Naive thymus-derived CD8-positive, alpha-beta T cell (primary cell): ENCODE measurements at regions not wholly inside any gene's neighbourhood (a gene's known extent, or its start where the extent isn't known, plus 50 kb on each side); places are given as distances from the start of the nearest gene placed in this dataset.

Source experiments
- ATAC-seq, 2 donors: fragments of 150-1000 bp; cut with Tn5 transposase in 1 of 2; sonication (Bioruptor Pico), chemical (Tn5 transposase) in 1 of 2; 1 replicate in 1 of 2; 2 replicates in 1 of 2; pipeline ENCODE4 v1.10.0; 2021; ENCODE audit warnings: mild to moderate bottlenecking in 2 of 2, moderate library complexity in 2 of 2
- POLR2A ChIA-PET: fragments of 350-600 bp; sonication (Branson Sonifier 250); formaldehyde crosslinking; loops from one replicate; lab custom pipeline; 2021; ENCODE audit warnings: antibody characterized with exemption; lab: Charles Lee
- DNase-seq, 10 donors: peaks; one replicate each; pipeline versions ENCODE4 v3.0.0 to v3.0.0-alpha.2; 2020 to 2022
- H3K27ac Mint-ChIP-seq, 10 donors: one replicate each; pipeline ENCODE4 v1.8.0; 2020 to 2022; ENCODE audit warnings: mild to moderate bottlenecking in 10 of 10, mixed read lengths in 10 of 10, moderate library complexity in 4 of 10, inconsistent platforms in 1 of 10
- H3K27me3 Mint-ChIP-seq, 5 donors: one replicate each; pipeline ENCODE4 v1.8.0; 2021 to 2022; ENCODE audit warnings: mixed read lengths in 5 of 5
- H3K36me3 Mint-ChIP-seq, 3 donors: one replicate each; pipeline ENCODE4 v1.8.0; 2020 to 2022; ENCODE audit warnings: mixed read lengths in 3 of 3, mild to moderate bottlenecking in 2 of 3, inconsistent platforms in 1 of 3
- H3K4me1 Mint-ChIP-seq, 4 donors: one replicate each; pipeline ENCODE4 v1.8.0; 2021 to 2022; ENCODE audit warnings: mixed read lengths in 4 of 4
- H3K4me3 Mint-ChIP-seq, 10 donors: one replicate each; pipeline ENCODE4 v1.8.0; 2020 to 2022; ENCODE audit warnings: mild to moderate bottlenecking in 10 of 10, mixed read lengths in 10 of 10, moderate library complexity in 6 of 10, inconsistent platforms in 1 of 10
- H3K9me3 Mint-ChIP-seq, 9 donors: one replicate each; pipeline ENCODE4 v1.8.0; 2020 to 2022; ENCODE audit warnings: mixed read lengths in 9 of 9, mild to moderate bottlenecking in 3 of 9, inconsistent platforms in 1 of 9, moderate library complexity in 1 of 9

GRCh38 chr2:215705771-215706361 is 270.0 kb upstream of the FN1 start:
- Mint-ChIP-seq H3K4me1 (no peaks in the 10 kb centered on the region), H3K27ac (no peak overlapping the region), H3K9me3 (no peaks in the 10 kb centered on the region), H3K27me3 (peaks cover 0 to 1% (median 0%) of the 10 kb centered on the region in 5 donors), H3K4me3 (no peak overlapping the region), H3K36me3 (no peaks in the 10 kb centered on the region)
- no peak for ATAC-seq
- POLR2A ChIA-PET, result no interaction called here
- no peak for DNase-seq

GRCh38 chr2:215705281-215705680 is 269.4 kb upstream of the FN1 start:
- POLR2A ChIA-PET, result no interaction called here
- H3K4me1 Mint-ChIP-seq, result no peaks in the 10 kb centered on the region
- no peak for DNase-seq
- H3K27ac Mint-ChIP-seq, result no peak overlapping the region
- ATAC-seq, result no peak
- no peaks in the 10 kb centered on the region for H3K9me3 Mint-ChIP-seq
- no peaks in the 10 kb centered on the region for H3K36me3 Mint-ChIP-seq
- no peak overlapping the region for H3K4me3 Mint-ChIP-seq
- peaks cover 0 to 1% (median 0%) of the 10 kb centered on the region in 5 donors for H3K27me3 Mint-ChIP-seq

GRCh38 chr2:215702116-215702902 is 266.4 kb upstream of the FN1 start:
- Mint-ChIP-seq H3K4me3 (no peak overlapping the region), H3K36me3 (no peaks in the 10 kb centered on the region), H3K9me3 (peaks cover 0 to 16% (median 4%) of the 10 kb centered on the region in 9 donors), H3K27me3 (peaks cover 0 to 3% (median 0%) of the 10 kb centered on the region in 5 donors), H3K4me1 (no peaks in the 10 kb centered on the region), H3K27ac (no peak overlapping the region)
- ATAC-seq (no peak), DNase-seq (no peak)
- POLR2A ChIA-PET, result no interaction called here

- no peaks in the 10 kb centered on the region for H3K4me1 Mint-ChIP-seq
- peaks cover 0 to 3% (median 0%) of the 10 kb centered on the region in 5 donors for H3K27me3 Mint-ChIP-seq
Measured at GRCh38 chr2:215699700-215700538, 264.1 kb upstream of the FN1 start.

GRCh38 chr2:215699018-215699417 is 263.1 kb upstream of the FN1 start:
- Mint-ChIP-seq H3K4me3 (no peak overlapping the region), H3K9me3 (peaks cover 0 to 16% (median 4%) of the 10 kb centered on the region in 9 donors), H3K27ac (peak overlapping the region in 1 of 10 donors; percentile 21), H3K27me3 (peaks cover 0 to 3% (median 0%) of the 10 kb centered on the region in 5 donors), H3K36me3 (no peaks in the 10 kb centered on the region), H3K4me1 (no peaks in the 10 kb centered on the region)
- no peak for ATAC-seq
- POLR2A ChIA-PET, result interaction anchor here (0.7 kb wide), 1 partner anchor 64 kb away, joined by 3 read pairs; no protein-coding TSS in a partner anchor
- DNase-seq, result no peak

More at GRCh38 chr2:215699700-215700538, 264.1 kb upstream of the FN1 start:
- POLR2A ChIA-PET, result no interaction called here
- Mint-ChIP-seq H3K9me3 (peaks cover 0 to 16% (median 4%) of the 10 kb centered on the region in 9 donors), H3K4me3 (no peak overlapping the region), H3K27ac (no peak overlapping the region), H3K36me3 (no peaks in the 10 kb centered on the region)
- DNase-seq (no peak), ATAC-seq (no peak)

GRCh38 chr2:215698566-215698965 is 262.7 kb upstream of the FN1 start:
- Mint-ChIP-seq H3K9me3 (peaks cover 0 to 16% (median 4%) of the 10 kb centered on the region in 9 donors), H3K27me3 (peaks cover 0 to 3% (median 0%) of the 10 kb centered on the region in 5 donors), H3K27ac (no peak overlapping the region), H3K36me3 (no peaks in the 10 kb centered on the region), H3K4me1 (no peaks in the 10 kb centered on the region), H3K4me3 (no peak overlapping the region)
- ATAC-seq, result no peak
- POLR2A ChIA-PET, result interaction anchor here (0.7 kb wide), 1 partner anchor 63 kb away, joined by 3 read pairs; no protein-coding TSS in a partner anchor
- DNase-seq, result no peak

GRCh38 chr2:215697496-215697895 is 261.6 kb upstream of the FN1 start:
- Mint-ChIP-seq H3K27me3 (peaks cover 0 to 7% (median 0%) of the 10 kb centered on the region in 5 donors), H3K4me1 (peaks cover 0 to 2% (median 0%) of the 10 kb centered on the region in 4 donors), H3K27ac (no peak overlapping the region), H3K9me3 (peaks cover 0 to 16% (median 4%) of the 10 kb centered on the region in 9 donors), H3K36me3 (no peaks in the 10 kb centered on the region), H3K4me3 (no peak overlapping the region)
- POLR2A ChIA-PET, result no interaction called here
- ATAC-seq, result no peak
- DNase-seq, result no peak

GRCh38 chr2:215697003-215697402 is 261.1 kb upstream of the FN1 start:
- Mint-ChIP-seq H3K36me3 (no peaks in the 10 kb centered on the region), H3K9me3 (peaks cover 0 to 16% (median 4%) of the 10 kb centered on the region in 9 donors), H3K4me3 (no peak overlapping the region), H3K27ac (no peak overlapping the region), H3K4me1 (peaks cover 0 to 2% (median 0%) of the 10 kb centered on the region in 4 donors), H3K27me3 (peaks cover 0 to 7% (median 0%) of the 10 kb centered on the region in 5 donors)
- no peak for DNase-seq
- ATAC-seq, result no peak
- POLR2A ChIA-PET, result no interaction called here

- Mint-ChIP-seq H3K27ac (no peak overlapping the region), H3K9me3 (peaks cover 0 to 16% (median 4%) of the 10 kb centered on the region in 9 donors), H3K4me1 (peaks cover 0 to 2% (median 0%) of the 10 kb centered on the region in 4 donors), H3K4me3 (no peak overlapping the region), H3K36me3 (no peaks in the 10 kb centered on the region), H3K27me3 (peaks cover 0 to 7% (median 0%) of the 10 kb centered on the region in 5 donors)
- DNase-seq (no peak), ATAC-seq (no peak)
- POLR2A ChIA-PET, result no interaction called here
Measured at GRCh38 chr2:215695861-215696260, 260.0 kb upstream of the FN1 start.

- DNase-seq, result no peak
- H3K27me3 Mint-ChIP-seq, result peaks cover 0 to 5% (median 0%) of the 10 kb centered on the region in 5 donors
- no peak for ATAC-seq
- peaks cover 0 to 14% (median 4%) of the 10 kb centered on the region in 9 donors for H3K9me3 Mint-ChIP-seq
- peaks cover 0 to 2% (median 0%) of the 10 kb centered on the region in 4 donors for H3K4me1 Mint-ChIP-seq
- H3K36me3 Mint-ChIP-seq, result no peaks in the 10 kb centered on the region
- no peak overlapping the region for H3K27ac Mint-ChIP-seq
- no peak overlapping the region for H3K4me3 Mint-ChIP-seq
- POLR2A ChIA-PET, result no interaction called here
Measured at GRCh38 chr2:215693999-215694580, 258.2 kb upstream of the FN1 start.

GRCh38 chr2:215693193-215693998 is 257.5 kb upstream of the FN1 start:
- Mint-ChIP-seq H3K27me3 (peaks cover 0 to 5% (median 0%) of the 10 kb centered on the region in 5 donors), H3K9me3 (peaks cover 0 to 7% (median 3%) of the 10 kb centered on the region in 9 donors), H3K36me3 (no peaks in the 10 kb centered on the region), H3K4me3 (no peak overlapping the region), H3K4me1 (peaks cover 0 to 2% (median 0%) of the 10 kb centered on the region in 4 donors), H3K27ac (no peak overlapping the region)
- no peak for DNase-seq
- POLR2A ChIA-PET, result no interaction called here
- no peak for ATAC-seq
